ENCODE measurements at regions not wholly inside any gene's neighbourhood (a gene's known extent, or its start where the extent isn't known, plus 50 kb on each side); places are given as distances from the start of the nearest gene placed in this dataset.

GRCh38 chr13:80242728-80243427, 98.0 kb downstream of the SPRY2 start:
- Histone ChIP-seq H3K4me3 (ENCODE audit: control insufficient read depth in 2 of 3, extremely low read depth in 1 of 3, insufficient read depth in 2 of 3, low read depth in 1 of 3, low read length in 3 of 3) (no peak overlapping the region), H3K79me2 (ENCODE audit: control insufficient read depth, insufficient read depth, low read length) (no peaks in the 10 kb centered on the region), H3K27me3 (ENCODE audit: control insufficient read depth, extremely low read depth, insufficient read depth, low read length) (no peaks in the 10 kb centered on the region), H3K27ac (ENCODE audit: control insufficient read depth, insufficient read depth, low read length) (no peak overlapping the region), H4K20me1 (ENCODE audit: control insufficient read depth, extremely low read depth, insufficient read depth, low read length) (no peaks in the 10 kb centered on the region), H3K9me1 (ENCODE audit: control insufficient read depth, extremely low read depth, insufficient read depth, low read length) (no peaks in the 10 kb centered on the region), H3K9ac (ENCODE audit: control insufficient read depth, extremely low read depth, insufficient read depth, low read length) (no peak overlapping the region), H3K4me1 (ENCODE audit: control insufficient read depth, extremely low read depth, insufficient read depth, low read length) (no peaks in the 10 kb centered on the region), H3K9me3 (ENCODE audit: control insufficient read depth, low read depth, low read length) (no peaks in the 10 kb centered on the region), H3K4me2 (ENCODE audit: control insufficient read depth, extremely low read depth, insufficient read depth, low read depth, low read length) (no peak overlapping the region), H3K36me3 (ENCODE audit: control insufficient read depth in 2 of 2, extremely low read depth in 1 of 2, insufficient read depth in 2 of 2, low read length in 2 of 2) (no peaks in the 10 kb centered on the region), H2AFZ (ENCODE audit: control insufficient read depth, low read length) (no peak overlapping the region)
- no peak for DNase-seq (ENCODE audit: low read depth, low spot score)
- TF ChIP-seq EZH2 (IDR thresholded peaks at IDR 0.05; ENCODE audit: low read length), result no peak
- TF ChIP-seq, protein P1, sequence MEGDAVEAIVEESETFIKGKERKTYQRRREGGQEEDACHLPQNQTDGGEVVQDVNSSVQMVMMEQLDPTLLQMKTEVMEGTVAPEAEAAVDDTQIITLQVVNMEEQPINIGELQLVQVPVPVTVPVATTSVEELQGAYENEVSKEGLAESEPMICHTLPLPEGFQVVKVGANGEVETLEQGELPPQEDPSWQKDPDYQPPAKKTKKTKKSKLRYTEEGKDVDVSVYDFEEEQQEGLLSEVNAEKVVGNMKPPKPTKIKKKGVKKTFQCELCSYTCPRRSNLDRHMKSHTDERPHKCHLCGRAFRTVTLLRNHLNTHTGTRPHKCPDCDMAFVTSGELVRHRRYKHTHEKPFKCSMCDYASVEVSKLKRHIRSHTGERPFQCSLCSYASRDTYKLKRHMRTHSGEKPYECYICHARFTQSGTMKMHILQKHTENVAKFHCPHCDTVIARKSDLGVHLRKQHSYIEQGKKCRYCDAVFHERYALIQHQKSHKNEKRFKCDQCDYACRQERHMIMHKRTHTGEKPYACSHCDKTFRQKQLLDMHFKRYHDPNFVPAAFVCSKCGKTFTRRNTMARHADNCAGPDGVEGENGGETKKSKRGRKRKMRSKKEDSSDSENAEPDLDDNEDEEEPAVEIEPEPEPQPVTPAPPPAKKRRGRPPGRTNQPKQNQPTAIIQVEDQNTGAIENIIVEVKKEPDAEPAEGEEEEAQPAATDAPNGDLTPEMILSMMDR (optimal IDR thresholded peaks at IDR 0.05 in 1 of 3, IDR thresholded peaks at IDR 0.05 in 1 of 3, conservative IDR thresholded peaks at IDR 0.05 in 1 of 3; ENCODE audit: extremely low read depth in 1 of 3, insufficient read depth in 2 of 3, low read length in 3 of 3), result no peak
- dilution Hi-C loops (cut with MboI; ENCODE audit: extremely low pct_ligation_motif_present, low sequenced_read_pairs), result no loop called here
- no peak for FAIRE-seq

DNA sequence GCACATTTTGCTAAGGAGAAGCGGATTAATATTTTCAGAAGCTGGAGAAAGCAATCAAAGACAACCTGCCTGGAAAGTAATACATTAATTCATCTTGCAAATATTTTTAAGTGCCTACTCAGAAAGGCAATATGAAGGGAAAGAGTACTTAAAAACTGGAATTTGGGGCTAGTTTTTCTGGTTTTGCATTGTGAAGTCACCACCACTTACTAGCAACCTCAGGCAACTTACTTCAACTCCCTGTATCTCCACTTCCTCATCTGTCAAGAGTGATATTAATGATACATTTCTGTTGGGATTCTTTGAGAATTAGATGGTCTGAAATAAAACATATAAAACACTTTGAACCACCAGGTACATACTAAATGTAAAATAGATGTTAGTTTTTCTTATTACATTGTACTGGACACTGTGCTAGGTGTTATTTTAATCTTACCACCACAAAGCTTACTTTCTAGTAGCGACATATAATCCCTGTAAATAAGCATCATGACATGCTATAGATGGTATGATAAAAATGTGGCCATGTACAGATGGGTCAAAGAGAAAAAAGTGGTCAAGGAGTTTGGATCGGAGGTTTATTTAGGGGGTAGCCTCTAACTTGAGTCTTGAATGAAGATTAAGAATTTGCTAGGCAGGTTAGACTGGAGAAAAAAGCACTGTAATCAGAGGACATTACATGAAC, 101.2 kb downstream of the SPRY2 start:
- Histone ChIP-seq H3K4me2 (ENCODE audit: control insufficient read depth, extremely low read depth, insufficient read depth, low read depth, low read length) (no peak overlapping the region), H3K4me1 (ENCODE audit: control insufficient read depth, extremely low read depth, insufficient read depth, low read length) (peaks cover 11% of the 10 kb centered on the region), H3K9me3 (ENCODE audit: control insufficient read depth, low read depth, low read length) (no peaks in the 10 kb centered on the region), H3K36me3 (ENCODE audit: control insufficient read depth in 2 of 2, extremely low read depth in 1 of 2, insufficient read depth in 2 of 2, low read length in 2 of 2) (no peaks in the 10 kb centered on the region), H2AFZ (ENCODE audit: control insufficient read depth, low read length) (no peak overlapping the region), H3K27me3 (ENCODE audit: control insufficient read depth, extremely low read depth, insufficient read depth, low read length) (no peaks in the 10 kb centered on the region), H3K27ac (ENCODE audit: control insufficient read depth, insufficient read depth, low read length) (no peak overlapping the region), H4K20me1 (ENCODE audit: control insufficient read depth, extremely low read depth, insufficient read depth, low read length) (no peaks in the 10 kb centered on the region), H3K4me3 (ENCODE audit: control insufficient read depth in 2 of 3, extremely low read depth in 1 of 3, insufficient read depth in 2 of 3, low read depth in 1 of 3, low read length in 3 of 3) (no peak overlapping the region), H3K9ac (ENCODE audit: control insufficient read depth, extremely low read depth, insufficient read depth, low read length) (no peak overlapping the region), H3K79me2 (ENCODE audit: control insufficient read depth, insufficient read depth, low read length) (no peaks in the 10 kb centered on the region), H3K9me1 (ENCODE audit: control insufficient read depth, extremely low read depth, insufficient read depth, low read length) (no peaks in the 10 kb centered on the region)
- DNase-seq (ENCODE audit: low read depth, low spot score) (no peak), FAIRE-seq (no peak)
- dilution Hi-C loops (cut with MboI; ENCODE audit: extremely low pct_ligation_motif_present, low sequenced_read_pairs), result no loop called here
- no peak for TF ChIP-seq EZH2 (IDR thresholded peaks at IDR 0.05; ENCODE audit: low read length)
- TF ChIP-seq, protein P1 (optimal IDR thresholded peaks at IDR 0.05 in 1 of 3, IDR thresholded peaks at IDR 0.05 in 1 of 3, conservative IDR thresholded peaks at IDR 0.05 in 1 of 3; ENCODE audit: extremely low read depth in 1 of 3, insufficient read depth in 2 of 3, low read length in 3 of 3), result no peak

Data from keratinocyte (primary cell).